MM.1S (cell line): ENCODE measurements at regions not wholly inside any gene's neighbourhood (a gene's known extent, or its start where the extent isn't known, plus 50 kb on each side); places are given as distances from the start of the nearest gene placed in this dataset.

Source experiments
- EZH2 ChIP-seq: fragments of 300-600 bp; sonication (generic); optimal IDR thresholded peaks from 2 replicates; pipeline ENCODE3; 2017; ENCODE audit warnings: low read depth, mild to moderate bottlenecking, antibody characterized with exemption, low read length, mixed read lengths
- EZH2phosphoT487 ChIP-seq: fragments of 300-600 bp; sonication (generic); IDR thresholded peaks from 2 replicates; pipeline ENCODE4 v1.6.1; 2018; ENCODE audit warnings: antibody characterized with exemption, low read length
- TF ChIP-seq, protein P1 (sequence below): fragments of 300-600 bp; sonication (generic); IDR thresholded peaks from 2 replicates; pipeline ENCODE4 v1.5.1; 2016; ENCODE audit warnings: antibody characterized with exemption, low read length, mixed read lengths

DNA sequence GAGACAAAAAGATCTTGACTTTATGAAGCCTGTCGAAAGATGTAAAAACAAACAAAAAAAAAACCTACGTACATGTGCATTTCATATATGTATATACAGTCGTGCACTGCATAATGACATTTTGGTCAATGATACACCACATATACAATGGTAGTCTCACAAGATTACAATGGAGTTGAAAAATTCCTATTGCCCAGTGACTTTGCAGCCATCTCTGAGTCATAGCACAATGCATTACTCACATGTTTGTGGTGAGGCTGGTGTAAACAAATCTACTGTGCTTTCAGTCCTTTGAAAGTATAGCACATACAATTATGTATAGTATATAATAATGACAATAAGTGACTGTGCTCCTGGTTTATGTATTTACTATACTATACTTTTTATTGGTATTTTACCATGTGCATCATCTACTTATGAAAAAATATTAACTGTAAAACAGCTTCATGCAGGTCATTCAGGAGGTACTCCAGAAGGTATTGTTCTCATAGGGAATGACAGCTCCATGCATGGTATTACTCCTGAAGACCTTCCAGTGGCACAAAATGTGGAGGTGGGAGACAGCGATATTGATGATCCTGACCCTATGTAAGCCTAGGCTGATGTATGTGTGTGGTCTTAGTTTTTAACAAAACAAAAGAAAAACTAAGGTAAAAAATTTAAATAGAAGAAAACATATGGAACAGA lies 73.7 kb upstream of the FST start:
- TF ChIP-seq, protein P1, sequence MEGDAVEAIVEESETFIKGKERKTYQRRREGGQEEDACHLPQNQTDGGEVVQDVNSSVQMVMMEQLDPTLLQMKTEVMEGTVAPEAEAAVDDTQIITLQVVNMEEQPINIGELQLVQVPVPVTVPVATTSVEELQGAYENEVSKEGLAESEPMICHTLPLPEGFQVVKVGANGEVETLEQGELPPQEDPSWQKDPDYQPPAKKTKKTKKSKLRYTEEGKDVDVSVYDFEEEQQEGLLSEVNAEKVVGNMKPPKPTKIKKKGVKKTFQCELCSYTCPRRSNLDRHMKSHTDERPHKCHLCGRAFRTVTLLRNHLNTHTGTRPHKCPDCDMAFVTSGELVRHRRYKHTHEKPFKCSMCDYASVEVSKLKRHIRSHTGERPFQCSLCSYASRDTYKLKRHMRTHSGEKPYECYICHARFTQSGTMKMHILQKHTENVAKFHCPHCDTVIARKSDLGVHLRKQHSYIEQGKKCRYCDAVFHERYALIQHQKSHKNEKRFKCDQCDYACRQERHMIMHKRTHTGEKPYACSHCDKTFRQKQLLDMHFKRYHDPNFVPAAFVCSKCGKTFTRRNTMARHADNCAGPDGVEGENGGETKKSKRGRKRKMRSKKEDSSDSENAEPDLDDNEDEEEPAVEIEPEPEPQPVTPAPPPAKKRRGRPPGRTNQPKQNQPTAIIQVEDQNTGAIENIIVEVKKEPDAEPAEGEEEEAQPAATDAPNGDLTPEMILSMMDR, result no peak
- TF ChIP-seq EZH2, result no peak
- TF ChIP-seq EZH2phosphoT487, result no peak
